ENCODE measurements at regions not wholly inside any gene's neighbourhood (a gene's known extent, or its start where the extent isn't known, plus 50 kb on each side); places are given as distances from the start of the nearest gene placed in this dataset.

DNA sequence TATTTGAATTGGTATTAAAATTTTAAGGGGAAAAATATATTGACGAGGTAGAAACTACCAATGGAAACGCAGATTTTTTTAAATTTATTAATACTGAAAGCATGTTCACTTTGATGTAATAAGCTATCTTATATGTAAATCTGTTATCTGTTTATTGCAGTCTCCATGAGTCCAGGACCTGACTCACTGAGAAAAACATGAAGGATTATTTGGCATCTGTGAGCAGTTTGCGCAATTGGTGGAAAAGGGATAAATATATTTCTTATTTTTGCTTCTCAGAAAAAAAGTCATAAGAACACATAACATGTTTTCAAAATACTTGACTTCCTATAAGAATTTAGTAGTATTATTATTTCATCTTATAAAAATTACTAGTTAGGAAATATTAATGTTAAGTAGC is 561.4 kb downstream of the ADCYAP1 start:
- Histone ChIP-seq H3K9me3 (no peaks in the 10 kb centered on the region), H3K36me3 (no peaks in the 10 kb centered on the region), H3K27me3 (no peaks in the 10 kb centered on the region), H3K4me1 (no peaks in the 10 kb centered on the region), H3K4me3 (no peak overlapping the region), H3K27ac (no peak overlapping the region)
- intact Hi-C loops (cut with DNase I): no loop called here
- no peak for DNase-seq (ENCODE audit: low spot score in 2 of 2)
- no peak for TF ChIP-seq CTCF (IDR thresholded peaks at IDR 0.05)

DNA sequence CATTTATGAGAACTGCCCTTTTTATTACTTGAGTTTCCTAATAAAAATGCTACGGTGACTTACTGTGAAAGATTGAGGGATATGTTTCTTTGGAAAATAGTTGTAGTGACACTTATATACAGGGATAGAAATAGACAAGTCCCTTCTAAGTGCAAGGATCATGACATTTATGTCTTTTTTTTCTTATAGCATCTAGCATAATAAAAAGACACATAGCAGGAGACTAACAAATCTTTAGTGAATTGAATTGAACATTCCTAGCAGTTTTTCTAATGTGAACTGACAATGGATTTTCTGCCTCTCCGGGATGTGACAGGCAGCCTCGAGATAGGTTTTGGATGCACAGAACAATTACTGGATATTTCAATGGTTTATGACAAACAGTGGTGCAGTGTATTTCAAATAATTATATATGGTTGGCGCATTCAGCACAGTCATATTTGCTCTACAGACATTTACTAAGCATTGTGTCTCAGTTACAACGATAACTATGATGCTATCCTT is 562.8 kb downstream of the ADCYAP1 start:
- TF ChIP-seq CTCF (IDR thresholded peaks at IDR 0.05): no peak
- Histone ChIP-seq H3K9me3 (no peaks in the 10 kb centered on the region), H3K4me1 (no peaks in the 10 kb centered on the region), H3K27me3 (no peaks in the 10 kb centered on the region), H3K36me3 (no peaks in the 10 kb centered on the region), H3K27ac (no peak overlapping the region), H3K4me3 (no peak overlapping the region)
- intact Hi-C loops (cut with DNase I): no loop called here
- no peak for DNase-seq (ENCODE audit: low spot score in 2 of 2)

DNA sequence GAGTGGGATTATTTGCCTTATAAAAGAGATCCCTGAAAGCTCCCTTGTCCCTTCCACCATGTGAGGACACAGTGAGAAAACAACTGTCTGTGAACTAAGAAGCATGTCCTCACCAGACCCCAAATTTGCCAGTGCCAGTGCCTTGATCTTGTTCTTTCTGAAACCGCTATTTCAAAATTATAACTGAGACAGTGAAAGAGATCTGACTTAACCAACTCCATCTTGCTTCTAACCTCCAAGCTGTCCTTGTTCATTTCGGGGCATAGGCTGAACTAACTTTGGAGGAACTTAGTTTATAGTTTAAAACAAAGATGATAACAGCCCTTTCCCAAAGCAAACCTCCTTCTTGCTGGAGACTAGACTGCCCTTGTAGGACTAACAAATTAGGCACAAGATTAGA is 563.9 kb downstream of the ADCYAP1 start:
- intact Hi-C loops (cut with DNase I): no loop called here
- no peak for TF ChIP-seq CTCF (IDR thresholded peaks at IDR 0.05)

DNA sequence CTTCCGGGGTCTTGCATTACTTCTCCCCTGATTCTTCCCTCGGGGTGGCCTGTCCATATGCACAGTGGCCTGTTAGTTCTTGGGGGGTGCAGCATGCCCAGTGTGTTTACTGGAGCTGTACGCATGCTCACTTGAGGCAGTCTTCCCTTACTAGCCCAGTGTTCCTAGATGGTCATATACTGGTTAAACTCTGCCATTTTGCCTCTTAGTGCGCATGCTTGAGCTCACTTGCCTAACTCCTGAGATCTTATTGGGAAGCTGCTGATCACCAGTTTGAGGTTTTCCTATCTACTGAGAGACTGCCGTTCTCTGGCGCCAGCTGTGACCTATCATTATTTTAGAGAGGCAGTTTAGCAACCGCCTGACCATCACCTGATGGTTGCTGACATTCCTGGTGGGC is 571.2 kb downstream of the ADCYAP1 start:
- Histone ChIP-seq H3K4me1 (no peaks in the 10 kb centered on the region), H3K27me3 (no peaks in the 10 kb centered on the region), H3K36me3 (no peaks in the 10 kb centered on the region), H3K4me3 (no peak overlapping the region), H3K9me3 (no peaks in the 10 kb centered on the region), H3K27ac (no peak overlapping the region)
- DNase-seq (ENCODE audit: low spot score in 2 of 2): no peak
- no peak for TF ChIP-seq CTCF (IDR thresholded peaks at IDR 0.05)
- intact Hi-C loops (cut with DNase I): no loop called here

More for the DNA sequence above, 563.9 kb downstream of the ADCYAP1 start:
- Histone ChIP-seq H3K27ac (no peak overlapping the region), H3K9me3 (no peaks in the 10 kb centered on the region), H3K4me1 (no peaks in the 10 kb centered on the region), H3K4me3 (no peak overlapping the region), H3K27me3 (no peaks in the 10 kb centered on the region), H3K36me3 (no peaks in the 10 kb centered on the region)
- DNase-seq (ENCODE audit: low spot score in 2 of 2): no peak

- Histone ChIP-seq H3K27ac (no peak overlapping the region), H3K4me3 (no peak overlapping the region), H3K27me3 (no peaks in the 10 kb centered on the region), H3K36me3 (no peaks in the 10 kb centered on the region), H3K4me1 (no peaks in the 10 kb centered on the region), H3K9me3 (no peaks in the 10 kb centered on the region)
- TF ChIP-seq CTCF (IDR thresholded peaks at IDR 0.05): no peak
- intact Hi-C loops (cut with DNase I): no loop called here
- no peak for DNase-seq (ENCODE audit: low spot score in 2 of 2)
Observed at GRCh38 chr18:1480309-1480708, 575.6 kb downstream of the ADCYAP1 start.

DNA sequence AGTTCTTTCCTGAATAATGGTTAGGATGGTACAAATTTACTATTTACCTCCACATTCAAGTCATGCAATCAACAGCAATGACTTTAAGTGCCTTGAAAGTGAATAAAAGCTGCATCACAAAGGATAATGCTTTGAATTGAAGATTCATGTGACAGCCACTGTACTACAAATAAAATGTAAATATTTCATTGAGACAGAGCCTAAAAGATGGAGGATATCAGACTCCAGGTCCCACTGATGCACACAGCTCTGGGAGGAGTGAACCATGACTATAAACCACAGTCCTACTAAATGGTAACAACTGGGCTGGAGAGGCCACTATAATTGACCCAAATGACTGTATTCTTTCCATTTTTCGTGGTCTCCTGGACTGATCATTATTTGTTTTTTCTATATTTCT is 576.9 kb downstream of the ADCYAP1 start:
- Histone ChIP-seq H3K4me3 (no peak overlapping the region), H3K27ac (no peak overlapping the region), H3K9me3 (no peaks in the 10 kb centered on the region), H3K36me3 (no peaks in the 10 kb centered on the region), H3K4me1 (no peaks in the 10 kb centered on the region), H3K27me3 (no peaks in the 10 kb centered on the region)
- TF ChIP-seq CTCF (IDR thresholded peaks at IDR 0.05): no peak
- no peak for DNase-seq (ENCODE audit: low spot score in 2 of 2)
- intact Hi-C loops (cut with DNase I): no loop called here

All from ascending aorta (tissue), 2 donors.